H9 (cell line): ENCODE measurements at regions not wholly inside any gene's neighbourhood (a gene's known extent, or its start where the extent isn't known, plus 50 kb on each side); places are given as distances from the start of the nearest gene placed in this dataset.

Source experiments
- DNase-seq: peaks from one replicate; pipeline ENCODE4 v3.0.0-alpha.2; 2017
- H2AFZ ChIP-seq: one replicate; pipeline ENCODE4 v1.6.1; 2013; ENCODE audit warnings: mild to moderate bottlenecking, low read length, control low read depth, moderate library complexity
- H2AK5ac ChIP-seq: 2 replicates; pipeline ENCODE4 v1.6.1; 2013; ENCODE audit warnings: low read length, control low read depth, mixed read lengths; ENCODE audit not compliant: insufficient read length
- H2BK120ac ChIP-seq: one replicate; pipeline ENCODE4 v1.6.1; 2013; ENCODE audit warnings: low read depth, mild to moderate bottlenecking, low read length, control low read depth, inconsistent platforms; ENCODE audit not compliant: poor library complexity, severe bottlenecking
- H2BK12ac ChIP-seq: 2 replicates; pipeline ENCODE4 v1.6.1; 2013; ENCODE audit warnings: low read length, control low read depth, mixed read lengths, low read depth; ENCODE audit not compliant: insufficient read length
- H2BK15ac ChIP-seq: 2 replicates; pipeline ENCODE4 v1.6.1; 2013; ENCODE audit warnings: low read depth, low read length, control low read depth
- H2BK20ac ChIP-seq: one replicate; pipeline ENCODE4 v1.6.1; 2013; ENCODE audit warnings: low read depth, mild to moderate bottlenecking, low read length, control low read depth, inconsistent platforms; ENCODE audit not compliant: poor library complexity, severe bottlenecking
- H2BK5ac ChIP-seq: 2 replicates; pipeline ENCODE4 v1.6.1; 2013; ENCODE audit warnings: low read length, control low read depth, mixed read lengths; ENCODE audit not compliant: insufficient read length
- H3K14ac ChIP-seq: 2 replicates; pipeline ENCODE4 v1.6.1; 2013; ENCODE audit warnings: low read length, control low read depth; ENCODE audit not compliant: insufficient read depth
- H3K18ac ChIP-seq: 2 replicates; pipeline ENCODE4 v1.6.1; 2013; ENCODE audit warnings: low read depth, mild to moderate bottlenecking, mixed read lengths, low read length, control low read depth; ENCODE audit not compliant: insufficient read length
- H3K23ac ChIP-seq: 2 replicates; pipeline ENCODE4 v1.6.1; 2013; ENCODE audit warnings: low read length, control low read depth, mixed read lengths, low read depth; ENCODE audit not compliant: insufficient read length
- H3K23me2 ChIP-seq: 2 replicates; pipeline ENCODE4 v1.6.1; 2013; ENCODE audit warnings: low read depth, mild to moderate bottlenecking, mixed read lengths, low read length, control low read depth; ENCODE audit not compliant: insufficient read length, poor library complexity, severe bottlenecking
- H3K27ac ChIP-seq: 2 replicates; pipeline ENCODE4 v1.5.1; 2013; ENCODE audit warnings: low read length, control low read depth, mixed read lengths, low read depth; ENCODE audit not compliant: insufficient read length
- H3K27me3 ChIP-seq: 2 replicates; pipeline ENCODE4 v1.6.1; 2013; ENCODE audit warnings: low read length, control low read depth, inconsistent platforms; ENCODE audit not compliant: insufficient read depth
- H3K4ac ChIP-seq: 2 replicates; pipeline ENCODE4 v1.6.1; 2013; ENCODE audit warnings: low read depth, mild to moderate bottlenecking, control low read depth, inconsistent platforms, low read length, moderate library complexity
- H3K4me1 ChIP-seq: 2 replicates; pipeline ENCODE4 v1.6.1; 2013; ENCODE audit warnings: low read length, control low read depth, inconsistent platforms; ENCODE audit not compliant: insufficient read depth
- H3K4me2 ChIP-seq: 2 replicates; pipeline ENCODE4 v1.6.1; 2013; ENCODE audit warnings: low read length, control low read depth, mixed read lengths; ENCODE audit not compliant: insufficient read length, insufficient read depth
- H3K56ac ChIP-seq: 2 replicates; pipeline ENCODE4 v1.6.1; 2013; ENCODE audit warnings: low read depth, mild to moderate bottlenecking, mixed read lengths, low read length, control low read depth; ENCODE audit not compliant: insufficient read length
- H3K79me1 ChIP-seq: 2 replicates; pipeline ENCODE4 v1.6.1; 2013; ENCODE audit warnings: low read depth, mild to moderate bottlenecking, moderate library complexity, low read length, control low read depth, inconsistent platforms; ENCODE audit not compliant: insufficient read depth, poor library complexity, severe bottlenecking
- H3K79me2 ChIP-seq: 2 replicates; pipeline ENCODE4 v1.6.1; 2013; ENCODE audit warnings: low read length, control low read depth, inconsistent platforms; ENCODE audit not compliant: insufficient read depth
- H3K9ac ChIP-seq: 2 replicates; pipeline ENCODE4 v1.6.1; 2013; ENCODE audit warnings: low read length, control low read depth, mixed read lengths; ENCODE audit not compliant: insufficient read length; ENCODE audit errors: extremely low read depth
- H3K9me3 ChIP-seq: one replicate; pipeline ENCODE4 v1.6.1; 2013; ENCODE audit warnings: low read depth, low read length, inconsistent platforms; ENCODE audit not compliant: control insufficient read depth
- H3T11ph ChIP-seq: one replicate; pipeline ENCODE4 v1.6.1; 2013; ENCODE audit warnings: mild to moderate bottlenecking, low read length, control low read depth, inconsistent platforms
- H4K20me1 ChIP-seq: one replicate; pipeline ENCODE4 v1.6.1; 2013; ENCODE audit not compliant: control insufficient read depth, insufficient read length, insufficient read depth
- H4K5ac ChIP-seq: 2 replicates; pipeline ENCODE4 v1.6.1; 2013; ENCODE audit warnings: low read depth, mild to moderate bottlenecking, mixed read lengths, low read length, control low read depth; ENCODE audit not compliant: insufficient read length
- H4K8ac ChIP-seq: replicated peaks from 2 replicates; pipeline ENCODE4 v1.6.1; 2013; ENCODE audit warnings: low read length, control low read depth, mixed read lengths, low read depth; ENCODE audit not compliant: insufficient read length
- H4K91ac ChIP-seq: 2 replicates; pipeline ENCODE4 v1.6.1; 2013; ENCODE audit warnings: low read depth, mild to moderate bottlenecking, moderate library complexity, mixed read lengths, low read length, control low read depth; ENCODE audit not compliant: insufficient read length
- H3K27ac Mint-ChIP-seq, 3 experiments: 2 replicates in 2 of 3; 3 replicates in 1 of 3; pipeline ENCODE4 v1.8.0; 2020 to 2021; ENCODE audit warnings: mixed read lengths in 3 of 3, mild to moderate bottlenecking in 1 of 3, moderate library complexity in 1 of 3
- H3K27me3 Mint-ChIP-seq: 2 replicates; pipeline ENCODE4 v1.8.0; 2021; ENCODE audit warnings: low read depth, mild to moderate bottlenecking, moderate library complexity, mixed read lengths
- H3K36me3 Mint-ChIP-seq, 3 experiments: 2 replicates in 2 of 3; 3 replicates in 1 of 3; pipeline ENCODE4 v1.8.0; 2020 to 2021; ENCODE audit warnings: low read depth in 3 of 3, mixed read lengths in 3 of 3; ENCODE audit not compliant: insufficient read depth in 1 of 3
- H3K4me1 Mint-ChIP-seq, 2 experiments: 2 replicates each; pipeline ENCODE4 v1.8.0; 2020; ENCODE audit warnings: mixed read lengths in 2 of 2
- H3K4me3 Mint-ChIP-seq, 2 experiments: 2 replicates in 1 of 2; 3 replicates in 1 of 2; pipeline ENCODE4 v1.8.0; 2020 to 2021; ENCODE audit warnings: mild to moderate bottlenecking in 2 of 2, mixed read lengths in 2 of 2, moderate library complexity in 1 of 2
- H3K9me3 Mint-ChIP-seq, 2 experiments: 2 replicates in 1 of 2; 3 replicates in 1 of 2; pipeline ENCODE4 v1.8.0; 2020; ENCODE audit warnings: mild to moderate bottlenecking in 2 of 2, mixed read lengths in 2 of 2, moderate library complexity in 1 of 2
- WGBS: extraction: QIAGEN DNeasy Blood & Tissue Kit; methylation state at CpG from one replicate; pipeline ENCODE4 v1.1.7; 2013; ENCODE audit warnings: missing lambda C conversion rate, low lambda C conversion rate, mixed read lengths; ENCODE audit not compliant: insufficient read length; ENCODE audit errors: extremely low coverage; 5-methylcytosine and 5-hydroxymethylcytosine counted together
- TF ChIP-seq, protein P1 (sequence below): fragments of 200-600 bp; sonication (generic); conservative IDR thresholded peaks from 3 replicates; pipeline ENCODE4 v1.8.0; 2021; ENCODE audit warnings: antibody characterized with exemption, mild to moderate bottlenecking

DNA sequence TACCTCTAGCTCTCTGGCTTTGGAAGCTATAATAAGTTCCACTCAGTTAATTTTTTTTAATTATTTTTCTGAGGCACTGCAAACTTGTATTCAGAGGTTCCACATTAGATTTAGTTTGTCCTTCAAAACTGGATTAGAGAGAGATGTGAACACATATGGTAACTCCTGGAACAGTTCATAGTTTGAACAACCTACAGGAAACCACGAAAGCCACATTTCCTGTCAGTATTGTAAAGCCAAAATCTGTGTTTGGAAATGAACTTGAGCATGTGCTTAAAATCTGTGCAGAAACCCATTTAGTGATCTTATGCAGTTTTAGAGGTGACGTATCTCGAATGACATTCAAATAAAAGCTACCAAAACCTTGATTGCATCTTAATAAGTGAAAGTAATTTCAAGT, 1952.0 kb downstream of the OLFM4 start:
- Mint-ChIP-seq H3K4me1 (peaks cover 0 to 12% of the 10 kb centered on the region in 2 experiments; a peak in 2 of 4 replicates), H3K36me3 (peaks cover 0 to 2% (median 0%) of the 10 kb centered on the region in 3 experiments; a peak in 2 of 7 replicates), H3K9me3 (no peaks in the 10 kb centered on the region), H3K27me3 (no peaks in the 10 kb centered on the region), H3K27ac (peak overlapping the region in 1 of 3 experiments; percentile 44; a peak in 1 of 7 replicates), H3K4me3 (no peak overlapping the region)
- Histone ChIP-seq H3K14ac (no peak overlapping the region), H2BK15ac (no peak overlapping the region), H2AFZ (no peak overlapping the region), H3K56ac (no peak overlapping the region), H4K8ac (no peak overlapping the region), H3K4me2 (no peak overlapping the region), H4K91ac (no peak overlapping the region), H2BK12ac (no peak overlapping the region), H3K23me2 (no peaks in the 10 kb centered on the region), H3K79me2 (no peaks in the 10 kb centered on the region), H4K20me1 (no peaks in the 10 kb centered on the region), H3K9me3 (no peaks in the 10 kb centered on the region), H3K4me1 (no peaks in the 10 kb centered on the region; the same call in 1 of the 2 replicates), H4K5ac (no peak overlapping the region), H2AK5ac (no peak overlapping the region), H3K27me3 (no peaks in the 10 kb centered on the region; the same call in 1 of the 2 replicates), H3K18ac (no peak overlapping the region), H3T11ph (no peak overlapping the region), H2BK120ac (no peak overlapping the region), H3K79me1 (no peaks in the 10 kb centered on the region), H2BK20ac (no peak overlapping the region), H3K9ac (no peak overlapping the region), H3K23ac (no peak overlapping the region), H3K27ac (no peak overlapping the region), H2BK5ac (no peak overlapping the region), H3K4ac (no peak overlapping the region)
- WGBS = no CpG with 5 or more reads among the region's 3 CpGs
- no peak for DNase-seq
- TF ChIP-seq, protein P1, sequence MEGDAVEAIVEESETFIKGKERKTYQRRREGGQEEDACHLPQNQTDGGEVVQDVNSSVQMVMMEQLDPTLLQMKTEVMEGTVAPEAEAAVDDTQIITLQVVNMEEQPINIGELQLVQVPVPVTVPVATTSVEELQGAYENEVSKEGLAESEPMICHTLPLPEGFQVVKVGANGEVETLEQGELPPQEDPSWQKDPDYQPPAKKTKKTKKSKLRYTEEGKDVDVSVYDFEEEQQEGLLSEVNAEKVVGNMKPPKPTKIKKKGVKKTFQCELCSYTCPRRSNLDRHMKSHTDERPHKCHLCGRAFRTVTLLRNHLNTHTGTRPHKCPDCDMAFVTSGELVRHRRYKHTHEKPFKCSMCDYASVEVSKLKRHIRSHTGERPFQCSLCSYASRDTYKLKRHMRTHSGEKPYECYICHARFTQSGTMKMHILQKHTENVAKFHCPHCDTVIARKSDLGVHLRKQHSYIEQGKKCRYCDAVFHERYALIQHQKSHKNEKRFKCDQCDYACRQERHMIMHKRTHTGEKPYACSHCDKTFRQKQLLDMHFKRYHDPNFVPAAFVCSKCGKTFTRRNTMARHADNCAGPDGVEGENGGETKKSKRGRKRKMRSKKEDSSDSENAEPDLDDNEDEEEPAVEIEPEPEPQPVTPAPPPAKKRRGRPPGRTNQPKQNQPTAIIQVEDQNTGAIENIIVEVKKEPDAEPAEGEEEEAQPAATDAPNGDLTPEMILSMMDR = no peak
